ENCODE measurements at regions not wholly inside any gene's neighbourhood (a gene's known extent, or its start where the extent isn't known, plus 50 kb on each side); places are given as distances from the start of the nearest gene placed in this dataset.
"Not testable (repeated sequence)": the region's sequence is repeated elsewhere in the genome, so short reads cannot be mapped to it uniquely, and the experiment has no call there.

GRCh38 chr14:48568688-48569087 is 893.3 kb upstream of the MDGA2 start:
- DNase-seq, result no peak
- H3K4me1 Mint-ChIP-seq, result no peaks in the 10 kb centered on the region
- H3K27me3 Mint-ChIP-seq (ENCODE audit: low read depth in 3 of 3), result peaks cover 0 to 1% (median 0%) of the 10 kb centered on the region in 3 donors
- no peak overlapping the region for H3K27ac Mint-ChIP-seq
- H3K9me3 Mint-ChIP-seq, result peaks cover 11 to 47% (median 25%) of the 10 kb centered on the region in 6 donors
- no peak overlapping the region for H3K4me3 Mint-ChIP-seq
- H3K36me3 Mint-ChIP-seq, result no peaks in the 10 kb centered on the region

GRCh38 chr14:48568252-48568651 is 892.8 kb upstream of the MDGA2 start:
- no peak for DNase-seq
- no peak overlapping the region for H3K27ac Mint-ChIP-seq
- H3K36me3 Mint-ChIP-seq, result no peaks in the 10 kb centered on the region
- peaks cover 11 to 47% (median 24%) of the 10 kb centered on the region in 6 donors for H3K9me3 Mint-ChIP-seq
- H3K4me1 Mint-ChIP-seq, result no peaks in the 10 kb centered on the region
- H3K4me3 Mint-ChIP-seq, result no peak overlapping the region
- H3K27me3 Mint-ChIP-seq (ENCODE audit: low read depth in 3 of 3), result peaks cover 0 to 1% (median 0%) of the 10 kb centered on the region in 3 donors

GRCh38 chr14:48563489-48563888 is 888.1 kb upstream of the MDGA2 start:
- no peaks in the 10 kb centered on the region for H3K4me1 Mint-ChIP-seq
- H3K36me3 Mint-ChIP-seq, result no peaks in the 10 kb centered on the region
- peaks cover 0 to 4% (median 1%) of the 10 kb centered on the region in 3 donors for H3K27me3 Mint-ChIP-seq (ENCODE audit: low read depth in 3 of 3)
- no peak for DNase-seq
- no peak overlapping the region for H3K27ac Mint-ChIP-seq
- H3K4me3 Mint-ChIP-seq, result no peak overlapping the region
- peaks cover 7 to 45% (median 12%) of the 10 kb centered on the region in 6 donors for H3K9me3 Mint-ChIP-seq

GRCh38 chr14:48561438-48561837 is 886.0 kb upstream of the MDGA2 start:
- H3K36me3 Mint-ChIP-seq; H3K4me3 Mint-ChIP-seq; H3K4me1 Mint-ChIP-seq; H3K27ac Mint-ChIP-seq; H3K27me3 Mint-ChIP-seq (ENCODE audit: low read depth in 3 of 3); DNase-seq: not testable (repeated sequence)
- peaks cover 7 to 51% (median 10%) of the 10 kb centered on the region in 6 donors for H3K9me3 Mint-ChIP-seq

- H3K27me3 Mint-ChIP-seq (ENCODE audit: low read depth in 3 of 3), result peaks cover 0 to 4% (median 0%) of the 10 kb centered on the region in 3 donors
- no peaks in the 10 kb centered on the region for H3K36me3 Mint-ChIP-seq
- H3K4me1 Mint-ChIP-seq, result no peaks in the 10 kb centered on the region
- H3K4me3 Mint-ChIP-seq, result no peak overlapping the region
- no peak overlapping the region for H3K27ac Mint-ChIP-seq
- H3K9me3 Mint-ChIP-seq, result peaks cover 9 to 51% (median 14%) of the 10 kb centered on the region in 6 donors
- DNase-seq, result no peak
Observed at GRCh38 chr14:48560421-48560820, 885.0 kb upstream of the MDGA2 start.

- no peak overlapping the region for H3K27ac Mint-ChIP-seq
- no peak overlapping the region for H3K4me3 Mint-ChIP-seq
- no peaks in the 10 kb centered on the region for H3K4me1 Mint-ChIP-seq
- H3K9me3 Mint-ChIP-seq, result peaks cover 7 to 58% (median 27%) of the 10 kb centered on the region in 6 donors
- peaks cover 0 to 2% (median 1%) of the 10 kb centered on the region in 3 donors for H3K27me3 Mint-ChIP-seq (ENCODE audit: low read depth in 3 of 3)
- peaks cover 0 to 4% (median 0%) of the 10 kb centered on the region in 3 donors for H3K36me3 Mint-ChIP-seq
- no peak for DNase-seq
Observed at GRCh38 chr14:48553443-48553842, 878.0 kb upstream of the MDGA2 start.

- Mint-ChIP-seq H3K36me3 (no peaks in the 10 kb centered on the region), H3K9me3 (peaks cover 12 to 48% (median 26%) of the 10 kb centered on the region in 6 donors), H3K27me3 (ENCODE audit: low read depth in 3 of 3) (no peaks in the 10 kb centered on the region), H3K27ac (no peak overlapping the region), H3K4me1 (no peaks in the 10 kb centered on the region), H3K4me3 (no peak overlapping the region)
- DNase-seq, result no peak
Observed at GRCh38 chr14:48546996-48547395, 871.6 kb upstream of the MDGA2 start.

GRCh38 chr14:48537600-48537999 is 862.2 kb upstream of the MDGA2 start:
- Mint-ChIP-seq H3K27me3 (ENCODE audit: low read depth in 3 of 3) (peaks cover 0 to 1% (median 0%) of the 10 kb centered on the region in 3 donors), H3K9me3 (peaks cover 3 to 30% (median 12%) of the 10 kb centered on the region in 6 donors), H3K27ac (no peak overlapping the region), H3K4me1 (no peaks in the 10 kb centered on the region), H3K36me3 (no peaks in the 10 kb centered on the region), H3K4me3 (no peak overlapping the region)
- DNase-seq, result no peak

- H3K27ac Mint-ChIP-seq, result no peak overlapping the region
- no peaks in the 10 kb centered on the region for H3K36me3 Mint-ChIP-seq
- no peak overlapping the region for H3K4me3 Mint-ChIP-seq
- no peaks in the 10 kb centered on the region for H3K4me1 Mint-ChIP-seq
- no peak for DNase-seq
- peaks cover 3 to 30% (median 14%) of the 10 kb centered on the region in 6 donors for H3K9me3 Mint-ChIP-seq
- peaks cover 0 to 1% (median 0%) of the 10 kb centered on the region in 3 donors for H3K27me3 Mint-ChIP-seq (ENCODE audit: low read depth in 3 of 3)
Observed at GRCh38 chr14:48536318-48536717, 860.9 kb upstream of the MDGA2 start.

- Mint-ChIP-seq H3K9me3 (peaks cover 5 to 41% (median 18%) of the 10 kb centered on the region in 6 donors), H3K4me3 (no peak overlapping the region), H3K4me1 (no peaks in the 10 kb centered on the region), H3K36me3 (no peaks in the 10 kb centered on the region), H3K27ac (no peak overlapping the region), H3K27me3 (ENCODE audit: low read depth in 3 of 3) (no peaks in the 10 kb centered on the region)
- no peak for DNase-seq
Observed at GRCh38 chr14:48527832-48528231, 852.4 kb upstream of the MDGA2 start.

GRCh38 chr14:48526307-48526706 is 850.9 kb upstream of the MDGA2 start:
- Mint-ChIP-seq H3K4me1 (no peaks in the 10 kb centered on the region), H3K27ac (no peak overlapping the region), H3K36me3 (no peaks in the 10 kb centered on the region), H3K9me3 (peaks cover 5 to 39% (median 16%) of the 10 kb centered on the region in 6 donors), H3K27me3 (ENCODE audit: low read depth in 3 of 3) (no peaks in the 10 kb centered on the region), H3K4me3 (no peak overlapping the region)
- no peak for DNase-seq

- H3K36me3 Mint-ChIP-seq, result no peaks in the 10 kb centered on the region
- H3K27ac Mint-ChIP-seq, result no peak overlapping the region
- peaks cover 3 to 25% (median 12%) of the 10 kb centered on the region in 6 donors for H3K9me3 Mint-ChIP-seq
- no peak overlapping the region for H3K4me3 Mint-ChIP-seq
- DNase-seq, result no peak
- H3K4me1 Mint-ChIP-seq, result no peaks in the 10 kb centered on the region
- no peaks in the 10 kb centered on the region for H3K27me3 Mint-ChIP-seq (ENCODE audit: low read depth in 3 of 3)
Observed at GRCh38 chr14:48504921-48505320, 829.5 kb upstream of the MDGA2 start.

- no peak overlapping the region for H3K4me3 Mint-ChIP-seq
- H3K9me3 Mint-ChIP-seq, result peaks cover 4 to 26% (median 19%) of the 10 kb centered on the region in 6 donors
- no peaks in the 10 kb centered on the region for H3K27me3 Mint-ChIP-seq (ENCODE audit: low read depth in 3 of 3)
- H3K36me3 Mint-ChIP-seq, result no peaks in the 10 kb centered on the region
- H3K4me1 Mint-ChIP-seq, result no peaks in the 10 kb centered on the region
- DNase-seq, result no peak
- H3K27ac Mint-ChIP-seq, result no peak overlapping the region
Observed at GRCh38 chr14:48490756-48491155, 815.4 kb upstream of the MDGA2 start.

- H3K27ac Mint-ChIP-seq, result no peak overlapping the region
- no peaks in the 10 kb centered on the region for H3K27me3 Mint-ChIP-seq (ENCODE audit: low read depth in 3 of 3)
- no peaks in the 10 kb centered on the region for H3K36me3 Mint-ChIP-seq
Observed at GRCh38 chr14:48473944-48474343, 798.5 kb upstream of the MDGA2 start.

GRCh38 chr14:48456051-48456450 is 780.6 kb upstream of the MDGA2 start:
- Mint-ChIP-seq H3K27ac (no peak overlapping the region), H3K27me3 (ENCODE audit: low read depth in 3 of 3) (peaks cover 0 to 2% (median 0%) of the 10 kb centered on the region in 3 donors), H3K4me3 (no peak overlapping the region), H3K4me1 (no peaks in the 10 kb centered on the region), H3K9me3 (peaks cover 0 to 13% (median 6%) of the 10 kb centered on the region in 6 donors), H3K36me3 (no peaks in the 10 kb centered on the region)
- no peak for DNase-seq

More at GRCh38 chr14:48473944-48474343, 798.5 kb upstream of the MDGA2 start:
- H3K9me3 Mint-ChIP-seq, result peaks cover 8 to 34% (median 11%) of the 10 kb centered on the region in 6 donors
- DNase-seq, result no peak
- no peaks in the 10 kb centered on the region for H3K4me1 Mint-ChIP-seq
- no peak overlapping the region for H3K4me3 Mint-ChIP-seq
